Uterus (tissue), 2 donors: ENCODE measurements at regions not wholly inside any gene's neighbourhood (a gene's known extent, or its start where the extent isn't known, plus 50 kb on each side); places are given as distances from the start of the nearest gene placed in this dataset.

ENCODE experiments used
- POLR2A ChIP-seq, 2 donors: fragments of 450-650 bp; IDR thresholded peaks; one replicate each; pipeline ENCODE4 v1.6.1; 2016; ENCODE audit warnings: antibody characterized with exemption in 2 of 2, mild to moderate bottlenecking in 1 of 2, moderate library complexity in 1 of 2
- TF ChIP-seq, protein P1 (sequence below), 4 experiments: fragments of 200-600 bp in 2 of 4; fragments of 450-650 bp in 2 of 4; sonication (generic) in 2 of 4; IDR thresholded peaks; one replicate each; pipeline ENCODE4 v1.5.1; 2016 to 2019; ENCODE audit warnings: antibody characterized with exemption in 4 of 4, mild to moderate bottlenecking in 2 of 4, moderate library complexity in 1 of 4

GRCh38 chr4:164056426-164057142 is 562.1 kb downstream of the TMA16 start:
- TF ChIP-seq POLR2A (IDR thresholded peaks at IDR 0.05) = no peak
- TF ChIP-seq, protein P1, sequence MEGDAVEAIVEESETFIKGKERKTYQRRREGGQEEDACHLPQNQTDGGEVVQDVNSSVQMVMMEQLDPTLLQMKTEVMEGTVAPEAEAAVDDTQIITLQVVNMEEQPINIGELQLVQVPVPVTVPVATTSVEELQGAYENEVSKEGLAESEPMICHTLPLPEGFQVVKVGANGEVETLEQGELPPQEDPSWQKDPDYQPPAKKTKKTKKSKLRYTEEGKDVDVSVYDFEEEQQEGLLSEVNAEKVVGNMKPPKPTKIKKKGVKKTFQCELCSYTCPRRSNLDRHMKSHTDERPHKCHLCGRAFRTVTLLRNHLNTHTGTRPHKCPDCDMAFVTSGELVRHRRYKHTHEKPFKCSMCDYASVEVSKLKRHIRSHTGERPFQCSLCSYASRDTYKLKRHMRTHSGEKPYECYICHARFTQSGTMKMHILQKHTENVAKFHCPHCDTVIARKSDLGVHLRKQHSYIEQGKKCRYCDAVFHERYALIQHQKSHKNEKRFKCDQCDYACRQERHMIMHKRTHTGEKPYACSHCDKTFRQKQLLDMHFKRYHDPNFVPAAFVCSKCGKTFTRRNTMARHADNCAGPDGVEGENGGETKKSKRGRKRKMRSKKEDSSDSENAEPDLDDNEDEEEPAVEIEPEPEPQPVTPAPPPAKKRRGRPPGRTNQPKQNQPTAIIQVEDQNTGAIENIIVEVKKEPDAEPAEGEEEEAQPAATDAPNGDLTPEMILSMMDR (IDR thresholded peaks at IDR 0.05) = no peak
